Activated effector memory CD4-positive, alpha-beta T cell treated with Interleukin-2 at 50 U/mL for 16 hours (primary cell): ENCODE measurements at regions not wholly inside any gene's neighbourhood (a gene's known extent, or its start where the extent isn't known, plus 50 kb on each side); places are given as distances from the start of the nearest gene placed in this dataset.
A peak's percentile ranks its signal among the peaks of the same experiment; 100 is the strongest.
"Not testable (repeated sequence)": the region's sequence is repeated elsewhere in the genome, so short reads cannot be mapped to it uniquely, and the experiment has no call there.

Experiments used
- DNase-seq: peaks from one replicate; pipeline ENCODE4 v3.0.0-alpha.2; 2020

- DNase-seq, result no peak
These were observed 613.3 kb downstream of the BCOR start for GRCh38 chrX:39484159-39485068.

- DNase-seq, result no peak
These were observed 610.4 kb downstream of the BCOR start for GRCh38 chrX:39487166-39487968.

- DNase-seq, result no peak
These were observed 609.8 kb downstream of the BCOR start for GRCh38 chrX:39487969-39488330.

GRCh38 chrX:39491548-39492297, 606.0 kb downstream of the BCOR start:
- peak; percentile 21 for DNase-seq

GRCh38 chrX:39492497-39493162, 605.1 kb downstream of the BCOR start:
- no peak for DNase-seq

GRCh38 chrX:39493168-39493567, 604.6 kb downstream of the BCOR start:
- no peak for DNase-seq

- not testable (repeated sequence) for DNase-seq
These were observed 600.6 kb downstream of the BCOR start for GRCh38 chrX:39497117-39497516.

GRCh38 chrX:39497702-39498265, 600.0 kb downstream of the BCOR start:
- DNase-seq, result no peak

GRCh38 chrX:39499996-39500395, 597.8 kb downstream of the BCOR start:
- DNase-seq, result no peak

GRCh38 chrX:39501822-39502221, 595.9 kb downstream of the BCOR start:
- no peak for DNase-seq

GRCh38 chrX:39502486-39502885, 595.3 kb downstream of the BCOR start:
- DNase-seq, result no peak

- no peak for DNase-seq
These were observed 593.5 kb downstream of the BCOR start for GRCh38 chrX:39504227-39504626.

- DNase-seq, result no peak
These were observed 592.9 kb downstream of the BCOR start for GRCh38 chrX:39504850-39505259.

GRCh38 chrX:39506131-39506530, 591.6 kb downstream of the BCOR start:
- DNase-seq, result no peak

- no peak for DNase-seq
These were observed 590.7 kb downstream of the BCOR start for GRCh38 chrX:39507034-39507433.

- no peak for DNase-seq
These were observed 590.0 kb downstream of the BCOR start for GRCh38 chrX:39507617-39508299.

GRCh38 chrX:39508300-39508692, 589.5 kb downstream of the BCOR start:
- no peak for DNase-seq

- no peak for DNase-seq
These were observed 588.6 kb downstream of the BCOR start for GRCh38 chrX:39509157-39509556.

- no peak for DNase-seq
These were observed 583.9 kb downstream of the BCOR start for GRCh38 chrX:39513836-39514235.

GRCh38 chrX:39514801-39515200, 583.0 kb downstream of the BCOR start:
- DNase-seq, result no peak

- DNase-seq, result no peak
These were observed 581.3 kb downstream of the BCOR start for GRCh38 chrX:39516427-39516841.
